ENCODE measurements at regions not wholly inside any gene's neighbourhood (a gene's known extent, or its start where the extent isn't known, plus 50 kb on each side); places are given as distances from the start of the nearest gene placed in this dataset.

- TF ChIP-seq, protein P1, sequence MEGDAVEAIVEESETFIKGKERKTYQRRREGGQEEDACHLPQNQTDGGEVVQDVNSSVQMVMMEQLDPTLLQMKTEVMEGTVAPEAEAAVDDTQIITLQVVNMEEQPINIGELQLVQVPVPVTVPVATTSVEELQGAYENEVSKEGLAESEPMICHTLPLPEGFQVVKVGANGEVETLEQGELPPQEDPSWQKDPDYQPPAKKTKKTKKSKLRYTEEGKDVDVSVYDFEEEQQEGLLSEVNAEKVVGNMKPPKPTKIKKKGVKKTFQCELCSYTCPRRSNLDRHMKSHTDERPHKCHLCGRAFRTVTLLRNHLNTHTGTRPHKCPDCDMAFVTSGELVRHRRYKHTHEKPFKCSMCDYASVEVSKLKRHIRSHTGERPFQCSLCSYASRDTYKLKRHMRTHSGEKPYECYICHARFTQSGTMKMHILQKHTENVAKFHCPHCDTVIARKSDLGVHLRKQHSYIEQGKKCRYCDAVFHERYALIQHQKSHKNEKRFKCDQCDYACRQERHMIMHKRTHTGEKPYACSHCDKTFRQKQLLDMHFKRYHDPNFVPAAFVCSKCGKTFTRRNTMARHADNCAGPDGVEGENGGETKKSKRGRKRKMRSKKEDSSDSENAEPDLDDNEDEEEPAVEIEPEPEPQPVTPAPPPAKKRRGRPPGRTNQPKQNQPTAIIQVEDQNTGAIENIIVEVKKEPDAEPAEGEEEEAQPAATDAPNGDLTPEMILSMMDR (optimal IDR thresholded peaks at IDR 0.05 in 1 of 3, IDR thresholded peaks at IDR 0.05 in 1 of 3, conservative IDR thresholded peaks at IDR 0.05 in 1 of 3; ENCODE audit: extremely low read depth in 1 of 3, insufficient read depth in 2 of 3, low read length in 3 of 3), result no peak
- TF ChIP-seq EZH2 (IDR thresholded peaks at IDR 0.05; ENCODE audit: low read length), result no peak
These were observed 525.8 kb upstream of the LINC00305 start for GRCh38 chr18:64674694-64675093.

Measured in keratinocyte (primary cell).